ENCODE measurements at regions not wholly inside any gene's neighbourhood (a gene's known extent, or its start where the extent isn't known, plus 50 kb on each side); places are given as distances from the start of the nearest gene placed in this dataset.

DNA sequence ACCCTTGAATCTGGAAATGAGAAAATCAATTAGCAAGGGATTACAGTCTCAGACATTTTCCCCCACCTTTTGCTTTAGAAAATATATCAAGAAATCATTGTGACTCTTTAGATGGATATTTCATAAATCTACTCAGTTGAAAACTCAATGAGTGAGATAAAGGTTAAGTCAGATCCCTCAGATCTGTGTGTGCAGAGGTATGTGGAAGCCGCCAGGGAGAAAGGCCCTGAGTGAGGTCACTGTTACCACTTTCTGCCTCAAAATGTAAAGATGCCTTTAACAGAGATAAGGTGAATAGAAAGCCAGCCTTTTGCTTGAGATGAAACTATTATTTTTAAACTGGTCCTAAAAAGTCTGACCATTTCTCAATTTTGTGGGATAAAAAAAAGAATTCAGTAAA is 225.6 kb upstream of the HES1 start:
- WGBS, result 77% methylated on average over 1 of the region's 1 CpG
- H3K4me3 ChIP-seq, result no peak overlapping the region
- intact Hi-C loops (cut with DNase I), result loop anchor here (5.0 kb wide), 1 partner anchor 123 kb away; no protein-coding TSS in a partner anchor
- no peaks in the 10 kb centered on the region for H3K27me3 ChIP-seq (replicated peaks; ENCODE audit: insufficient read depth)
- no peak overlapping the region for H3K27ac ChIP-seq
- no peaks in the 10 kb centered on the region for H3K4me1 ChIP-seq (replicated peaks)
- no peak for TF ChIP-seq POLR2A (IDR thresholded peaks at IDR 0.05)
- TF ChIP-seq, protein P1, sequence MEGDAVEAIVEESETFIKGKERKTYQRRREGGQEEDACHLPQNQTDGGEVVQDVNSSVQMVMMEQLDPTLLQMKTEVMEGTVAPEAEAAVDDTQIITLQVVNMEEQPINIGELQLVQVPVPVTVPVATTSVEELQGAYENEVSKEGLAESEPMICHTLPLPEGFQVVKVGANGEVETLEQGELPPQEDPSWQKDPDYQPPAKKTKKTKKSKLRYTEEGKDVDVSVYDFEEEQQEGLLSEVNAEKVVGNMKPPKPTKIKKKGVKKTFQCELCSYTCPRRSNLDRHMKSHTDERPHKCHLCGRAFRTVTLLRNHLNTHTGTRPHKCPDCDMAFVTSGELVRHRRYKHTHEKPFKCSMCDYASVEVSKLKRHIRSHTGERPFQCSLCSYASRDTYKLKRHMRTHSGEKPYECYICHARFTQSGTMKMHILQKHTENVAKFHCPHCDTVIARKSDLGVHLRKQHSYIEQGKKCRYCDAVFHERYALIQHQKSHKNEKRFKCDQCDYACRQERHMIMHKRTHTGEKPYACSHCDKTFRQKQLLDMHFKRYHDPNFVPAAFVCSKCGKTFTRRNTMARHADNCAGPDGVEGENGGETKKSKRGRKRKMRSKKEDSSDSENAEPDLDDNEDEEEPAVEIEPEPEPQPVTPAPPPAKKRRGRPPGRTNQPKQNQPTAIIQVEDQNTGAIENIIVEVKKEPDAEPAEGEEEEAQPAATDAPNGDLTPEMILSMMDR (IDR thresholded peaks at IDR 0.05), result no peak
- no peak for TF ChIP-seq POLR2AphosphoS5 (IDR thresholded peaks at IDR 0.05)
- no peaks in the 10 kb centered on the region for H3K9me3 ChIP-seq
- H3K36me3 ChIP-seq, result no peaks in the 10 kb centered on the region
- no peak for DNase-seq (ENCODE audit: low spot score)

DNA sequence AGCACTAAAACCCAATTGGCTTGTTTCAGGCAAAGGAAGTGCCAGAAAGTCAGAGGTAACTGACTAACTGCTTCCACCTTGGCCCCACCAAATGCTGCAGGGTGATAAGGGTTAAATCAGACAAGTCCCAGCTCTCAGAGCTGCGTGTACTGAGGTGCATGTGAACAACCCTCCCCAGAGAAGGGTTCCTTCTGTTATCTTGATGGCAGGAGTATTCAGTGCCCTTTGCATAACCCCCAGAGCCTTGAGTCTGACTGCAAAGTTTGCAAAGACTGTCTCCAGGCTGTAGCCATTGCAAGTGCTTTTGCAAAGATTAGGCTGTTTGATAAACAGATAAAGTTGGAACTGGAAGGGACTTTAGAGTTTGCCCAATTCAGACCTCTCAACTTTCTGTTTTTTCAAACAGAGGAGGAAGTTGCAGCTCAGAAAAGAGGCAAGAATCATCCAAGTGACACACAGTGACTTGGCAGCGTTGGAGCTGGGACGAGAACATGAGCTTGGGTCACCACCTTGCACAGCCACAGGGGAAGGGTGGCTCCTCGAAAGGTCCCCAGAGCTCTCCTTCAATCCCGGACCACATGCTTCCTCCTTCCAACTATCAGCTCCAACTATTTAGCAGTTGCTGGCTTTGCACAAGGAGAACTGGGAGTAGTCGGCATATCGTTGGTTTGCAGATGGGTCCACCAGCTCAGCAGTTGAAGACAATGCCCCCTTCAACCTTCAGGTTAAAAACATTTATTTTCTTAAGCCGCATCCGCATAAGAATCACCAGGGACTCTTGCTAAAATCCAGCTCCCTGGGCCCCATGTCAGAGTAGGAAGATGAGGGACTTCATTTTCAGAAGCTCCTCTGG is 224.8 kb upstream of the HES1 start:
- WGBS, result 56% methylated on average over 9 of the region's 9 CpGs
- no peak overlapping the region for H3K27ac ChIP-seq

DNA sequence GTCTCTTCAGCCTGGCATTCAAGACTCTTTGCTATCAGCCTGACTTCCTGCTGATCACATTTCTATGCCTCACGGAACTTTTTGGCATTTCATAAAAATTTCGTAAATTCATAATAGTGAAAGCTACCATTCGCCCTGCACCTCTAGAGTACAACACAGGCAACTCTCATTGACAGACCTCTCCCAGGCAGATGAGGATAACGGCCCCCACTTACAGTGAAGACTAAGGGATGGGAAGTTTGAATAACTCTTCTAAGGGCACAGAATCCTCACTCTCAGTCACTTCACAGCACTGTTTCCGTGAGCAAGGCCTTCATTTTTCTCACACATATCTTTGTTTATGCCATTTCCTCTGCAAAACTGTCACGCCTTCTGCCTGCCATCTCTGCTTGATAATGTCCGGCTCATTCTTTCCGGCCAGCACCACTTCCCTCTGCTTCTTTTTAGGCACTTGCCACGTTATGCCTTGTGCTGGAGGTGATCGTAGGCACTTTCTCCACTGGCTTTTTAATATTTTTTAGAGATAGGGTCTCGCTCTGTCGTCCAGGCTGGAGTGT is 224.1 kb upstream of the HES1 start:
- no peak overlapping the region for H3K4me3 ChIP-seq
- no peaks in the 10 kb centered on the region for H3K9me3 ChIP-seq
- no peaks in the 10 kb centered on the region for H3K4me1 ChIP-seq (replicated peaks)
- intact Hi-C loops (cut with DNase I), result loop anchor here (5.0 kb wide), 1 partner anchor 125 kb away; no protein-coding TSS in a partner anchor
- no peak overlapping the region for H3K27ac ChIP-seq
- no peak for DNase-seq (ENCODE audit: low spot score)
- no peaks in the 10 kb centered on the region for H3K36me3 ChIP-seq
- WGBS, result 89% methylated on average over 12 of the region's 12 CpGs
- TF ChIP-seq, protein P1 (IDR thresholded peaks at IDR 0.05), result no peak
- no peak for TF ChIP-seq POLR2A (IDR thresholded peaks at IDR 0.05)
- no peaks in the 10 kb centered on the region for H3K27me3 ChIP-seq (replicated peaks; ENCODE audit: insufficient read depth)

More for the DNA sequence above, 224.8 kb upstream of the HES1 start:
- TF ChIP-seq, protein P1 (IDR thresholded peaks at IDR 0.05), result no peak
- TF ChIP-seq POLR2A (IDR thresholded peaks at IDR 0.05) (no peak), POLR2AphosphoS5 (IDR thresholded peaks at IDR 0.05) (no peak)
- intact Hi-C loops (cut with DNase I), result loop anchor here (5.0 kb wide), 1 partner anchor 124 kb away; no protein-coding TSS in a partner anchor
- Histone ChIP-seq H3K4me3 (no peak overlapping the region), H3K9me3 (no peaks in the 10 kb centered on the region), H3K4me1 (replicated peaks) (no peaks in the 10 kb centered on the region), H3K27me3 (replicated peaks; ENCODE audit: insufficient read depth) (no peaks in the 10 kb centered on the region), H3K36me3 (no peaks in the 10 kb centered on the region)
- DNase-seq (ENCODE audit: low spot score), result no peak

DNA sequence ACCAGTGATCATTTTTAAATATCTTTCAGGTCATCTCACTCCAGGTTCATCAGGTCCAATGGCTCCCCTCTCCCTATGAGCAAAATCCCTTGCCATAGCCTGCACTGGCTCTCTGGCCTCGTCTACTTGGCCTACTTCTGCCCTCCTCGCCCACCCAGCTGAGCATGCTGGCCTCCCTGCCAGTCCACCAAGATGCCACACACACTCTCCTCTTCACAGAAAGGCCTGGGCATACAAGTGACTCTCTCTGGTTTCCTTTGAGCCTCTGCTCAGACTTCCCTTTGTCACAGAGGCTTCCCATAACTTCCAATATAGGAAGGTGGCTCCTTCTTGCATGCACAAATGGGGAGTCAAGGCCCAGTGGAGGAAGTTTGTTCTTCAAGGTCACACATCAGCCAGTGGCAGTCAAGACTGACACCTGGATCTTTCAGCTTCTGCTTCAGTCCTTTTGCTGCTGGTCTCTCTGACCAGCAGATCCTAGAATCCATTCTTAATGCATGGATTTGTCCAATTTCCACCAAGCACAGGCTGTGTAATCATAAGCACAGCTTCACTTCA is 223.2 kb upstream of the HES1 start:
- intact Hi-C loops (cut with DNase I), result loop anchor here (5.0 kb wide), 1 partner anchor 125 kb away; no protein-coding TSS in a partner anchor
- no peak overlapping the region for H3K4me3 ChIP-seq
- H3K9me3 ChIP-seq, result no peaks in the 10 kb centered on the region
- no peaks in the 10 kb centered on the region for H3K4me1 ChIP-seq (replicated peaks)
- H3K27ac ChIP-seq, result no peak overlapping the region
- DNase-seq (ENCODE audit: low spot score), result no peak
- H3K36me3 ChIP-seq, result no peaks in the 10 kb centered on the region
- no peaks in the 10 kb centered on the region for H3K27me3 ChIP-seq (replicated peaks; ENCODE audit: insufficient read depth)
- WGBS, result 100% methylated on average over 2 of the region's 2 CpGs
- TF ChIP-seq, protein P1 (IDR thresholded peaks at IDR 0.05), result no peak
- TF ChIP-seq POLR2A (IDR thresholded peaks at IDR 0.05) (no peak), POLR2AphosphoS5 (IDR thresholded peaks at IDR 0.05) (no peak)

Measured in prostate gland (tissue), 2 donors.